ENCODE measurements at regions not wholly inside any gene's neighbourhood (a gene's known extent, or its start where the extent isn't known, plus 50 kb on each side); places are given as distances from the start of the nearest gene placed in this dataset.

DNA sequence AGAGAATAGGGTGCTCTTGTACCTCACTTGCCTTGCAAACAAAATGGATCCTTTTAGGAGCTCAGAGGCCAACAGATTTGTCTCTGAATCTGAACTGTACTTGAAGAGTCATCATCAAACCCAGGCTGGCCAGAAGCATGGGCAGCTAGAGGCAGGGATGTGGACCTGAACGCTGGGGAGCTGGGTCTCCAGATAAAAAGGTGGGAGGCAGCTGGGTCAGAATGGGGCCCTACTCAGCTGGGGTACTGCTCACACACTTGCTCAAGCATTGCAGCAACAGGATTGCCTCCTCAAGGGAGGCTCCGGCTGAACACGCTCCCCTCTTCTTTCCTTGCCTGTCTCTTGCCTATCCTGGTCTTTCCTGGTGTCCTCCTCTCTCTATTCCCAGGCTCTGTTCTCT lies 57.3 kb upstream of the SIX3 start:
- no peaks in the 10 kb centered on the region for H3K9me3 Mint-ChIP-seq
- H3K36me3 Mint-ChIP-seq, result no peaks in the 10 kb centered on the region
- peaks cover 34% of the 10 kb centered on the region for H3K27me3 Mint-ChIP-seq (ENCODE audit: low read depth)
- H3K4me3 Mint-ChIP-seq, result no peak overlapping the region
- TF ChIP-seq, protein P1, sequence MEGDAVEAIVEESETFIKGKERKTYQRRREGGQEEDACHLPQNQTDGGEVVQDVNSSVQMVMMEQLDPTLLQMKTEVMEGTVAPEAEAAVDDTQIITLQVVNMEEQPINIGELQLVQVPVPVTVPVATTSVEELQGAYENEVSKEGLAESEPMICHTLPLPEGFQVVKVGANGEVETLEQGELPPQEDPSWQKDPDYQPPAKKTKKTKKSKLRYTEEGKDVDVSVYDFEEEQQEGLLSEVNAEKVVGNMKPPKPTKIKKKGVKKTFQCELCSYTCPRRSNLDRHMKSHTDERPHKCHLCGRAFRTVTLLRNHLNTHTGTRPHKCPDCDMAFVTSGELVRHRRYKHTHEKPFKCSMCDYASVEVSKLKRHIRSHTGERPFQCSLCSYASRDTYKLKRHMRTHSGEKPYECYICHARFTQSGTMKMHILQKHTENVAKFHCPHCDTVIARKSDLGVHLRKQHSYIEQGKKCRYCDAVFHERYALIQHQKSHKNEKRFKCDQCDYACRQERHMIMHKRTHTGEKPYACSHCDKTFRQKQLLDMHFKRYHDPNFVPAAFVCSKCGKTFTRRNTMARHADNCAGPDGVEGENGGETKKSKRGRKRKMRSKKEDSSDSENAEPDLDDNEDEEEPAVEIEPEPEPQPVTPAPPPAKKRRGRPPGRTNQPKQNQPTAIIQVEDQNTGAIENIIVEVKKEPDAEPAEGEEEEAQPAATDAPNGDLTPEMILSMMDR (IDR thresholded peaks at IDR 0.05; ENCODE audit: unreplicated experiment), result no peak
- no peak overlapping the region for H3K27ac Mint-ChIP-seq
- no peak for DNase-seq (ENCODE audit: low spot score in 2 of 2, unreplicated experiment in 2 of 2)
- H3K4me1 Mint-ChIP-seq, result no peaks in the 10 kb centered on the region

DNA sequence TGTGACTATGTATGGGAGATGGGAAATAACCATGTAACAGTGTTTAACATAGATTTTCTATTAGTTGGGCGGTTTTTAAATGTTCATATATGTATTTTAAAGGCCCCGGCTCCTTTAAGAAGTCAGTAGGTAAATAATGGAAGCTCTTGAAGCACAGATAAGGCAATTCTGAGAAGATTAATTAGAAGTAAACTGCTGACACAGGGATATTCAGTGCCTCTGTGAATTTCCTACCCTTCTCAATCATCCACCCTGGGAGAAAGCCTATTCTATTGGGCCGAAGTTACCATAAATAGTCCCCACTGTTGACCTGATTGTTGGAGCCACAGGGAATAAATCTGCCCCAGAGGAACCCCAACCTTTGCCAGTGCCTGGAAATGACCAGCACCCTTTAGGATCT lies 56.8 kb upstream of the SIX3 start:
- TF ChIP-seq, protein P1 (IDR thresholded peaks at IDR 0.05; ENCODE audit: unreplicated experiment), result no peak
- no peak overlapping the region for H3K27ac Mint-ChIP-seq
- no peaks in the 10 kb centered on the region for H3K4me1 Mint-ChIP-seq
- no peak for DNase-seq (ENCODE audit: low spot score in 2 of 2, unreplicated experiment in 2 of 2)
- peaks cover under 1% of the 10 kb centered on the region for H3K9me3 Mint-ChIP-seq
- H3K36me3 Mint-ChIP-seq, result no peaks in the 10 kb centered on the region
- H3K27me3 Mint-ChIP-seq (ENCODE audit: low read depth), result peaks cover 31% of the 10 kb centered on the region
- H3K4me3 Mint-ChIP-seq, result no peak overlapping the region

DNA sequence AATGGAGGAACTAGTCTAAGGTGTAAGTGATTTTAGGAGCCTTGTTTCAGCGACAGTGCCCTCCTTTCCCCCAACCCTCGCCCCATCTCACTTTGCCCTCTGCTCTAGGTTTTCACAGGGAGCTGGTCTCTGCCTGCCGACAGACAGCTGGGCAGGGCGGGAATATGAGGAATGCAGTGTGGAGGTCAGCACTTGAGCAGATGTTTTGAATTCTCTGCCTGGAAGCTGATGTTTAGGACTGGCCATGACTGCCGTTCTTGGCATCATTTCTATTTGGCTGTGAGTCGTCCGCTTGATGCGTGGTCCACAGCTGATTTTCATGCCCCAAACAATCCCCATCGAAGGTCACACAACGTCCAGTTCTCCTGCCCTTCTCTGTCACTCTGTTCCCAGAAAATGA lies 55.1 kb upstream of the SIX3 start:
- Mint-ChIP-seq H3K27ac (no peak overlapping the region), H3K9me3 (peaks cover 10% of the 10 kb centered on the region), H3K4me3 (no peak overlapping the region), H3K4me1 (no peaks in the 10 kb centered on the region), H3K36me3 (no peaks in the 10 kb centered on the region), H3K27me3 (ENCODE audit: low read depth) (peaks cover 27% of the 10 kb centered on the region)
- DNase-seq (ENCODE audit: low spot score in 2 of 2, unreplicated experiment in 2 of 2), result no peak
- TF ChIP-seq, protein P1 (IDR thresholded peaks at IDR 0.05; ENCODE audit: unreplicated experiment), result no peak

DNA sequence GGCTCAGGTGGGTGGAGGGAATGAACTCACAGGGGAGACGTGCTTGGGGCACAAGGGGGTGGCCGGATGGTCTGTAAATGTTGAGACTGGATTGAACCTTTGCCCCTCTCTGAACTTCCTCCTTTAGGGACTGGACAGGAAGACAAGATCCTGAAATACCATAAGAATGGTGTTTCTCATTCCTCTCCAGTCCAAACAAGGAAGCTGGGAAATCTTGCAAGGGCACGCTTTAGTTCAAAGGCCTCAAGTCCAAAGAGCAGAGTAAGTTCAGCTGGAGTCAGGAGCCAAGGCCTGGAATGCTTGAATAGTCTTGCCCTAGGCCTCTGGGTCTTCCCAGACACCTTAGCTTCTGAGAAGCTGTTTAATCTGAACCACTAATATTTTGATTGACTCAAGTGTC lies 52.4 kb upstream of the SIX3 start:
- no peak overlapping the region for H3K27ac Mint-ChIP-seq
- TF ChIP-seq, protein P1 (IDR thresholded peaks at IDR 0.05; ENCODE audit: unreplicated experiment), result no peak
- H3K27me3 Mint-ChIP-seq (ENCODE audit: low read depth), result peaks cover 31% of the 10 kb centered on the region
- no peaks in the 10 kb centered on the region for H3K4me1 Mint-ChIP-seq
- no peaks in the 10 kb centered on the region for H3K36me3 Mint-ChIP-seq
- no peak overlapping the region for H3K4me3 Mint-ChIP-seq
- H3K9me3 Mint-ChIP-seq, result peaks cover 25% of the 10 kb centered on the region
- no peak for DNase-seq (ENCODE audit: low spot score in 2 of 2, unreplicated experiment in 2 of 2)
